ENCODE measurements at regions not wholly inside any gene's neighbourhood (a gene's known extent, or its start where the extent isn't known, plus 50 kb on each side); places are given as distances from the start of the nearest gene placed in this dataset.

GRCh38 chr1:5273280-5274003 lies 619.0 kb downstream of the AJAP1 start:
- TF ChIP-seq JUND (IDR thresholded peaks at IDR 0.05) (no peak), ATF3 (IDR thresholded peaks at IDR 0.05) (no peak), HNF4A (conservative IDR thresholded peaks at IDR 0.05) (no peak), EGR1 (IDR thresholded peaks at IDR 0.05; ENCODE audit: low read depth in 2 of 2) (no peak)
- TF ChIP-seq, protein P1, sequence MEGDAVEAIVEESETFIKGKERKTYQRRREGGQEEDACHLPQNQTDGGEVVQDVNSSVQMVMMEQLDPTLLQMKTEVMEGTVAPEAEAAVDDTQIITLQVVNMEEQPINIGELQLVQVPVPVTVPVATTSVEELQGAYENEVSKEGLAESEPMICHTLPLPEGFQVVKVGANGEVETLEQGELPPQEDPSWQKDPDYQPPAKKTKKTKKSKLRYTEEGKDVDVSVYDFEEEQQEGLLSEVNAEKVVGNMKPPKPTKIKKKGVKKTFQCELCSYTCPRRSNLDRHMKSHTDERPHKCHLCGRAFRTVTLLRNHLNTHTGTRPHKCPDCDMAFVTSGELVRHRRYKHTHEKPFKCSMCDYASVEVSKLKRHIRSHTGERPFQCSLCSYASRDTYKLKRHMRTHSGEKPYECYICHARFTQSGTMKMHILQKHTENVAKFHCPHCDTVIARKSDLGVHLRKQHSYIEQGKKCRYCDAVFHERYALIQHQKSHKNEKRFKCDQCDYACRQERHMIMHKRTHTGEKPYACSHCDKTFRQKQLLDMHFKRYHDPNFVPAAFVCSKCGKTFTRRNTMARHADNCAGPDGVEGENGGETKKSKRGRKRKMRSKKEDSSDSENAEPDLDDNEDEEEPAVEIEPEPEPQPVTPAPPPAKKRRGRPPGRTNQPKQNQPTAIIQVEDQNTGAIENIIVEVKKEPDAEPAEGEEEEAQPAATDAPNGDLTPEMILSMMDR (IDR thresholded peaks at IDR 0.05; ENCODE audit: low read depth, low read length, missing input control): no peak
- TF ChIP-seq, protein P2, sequence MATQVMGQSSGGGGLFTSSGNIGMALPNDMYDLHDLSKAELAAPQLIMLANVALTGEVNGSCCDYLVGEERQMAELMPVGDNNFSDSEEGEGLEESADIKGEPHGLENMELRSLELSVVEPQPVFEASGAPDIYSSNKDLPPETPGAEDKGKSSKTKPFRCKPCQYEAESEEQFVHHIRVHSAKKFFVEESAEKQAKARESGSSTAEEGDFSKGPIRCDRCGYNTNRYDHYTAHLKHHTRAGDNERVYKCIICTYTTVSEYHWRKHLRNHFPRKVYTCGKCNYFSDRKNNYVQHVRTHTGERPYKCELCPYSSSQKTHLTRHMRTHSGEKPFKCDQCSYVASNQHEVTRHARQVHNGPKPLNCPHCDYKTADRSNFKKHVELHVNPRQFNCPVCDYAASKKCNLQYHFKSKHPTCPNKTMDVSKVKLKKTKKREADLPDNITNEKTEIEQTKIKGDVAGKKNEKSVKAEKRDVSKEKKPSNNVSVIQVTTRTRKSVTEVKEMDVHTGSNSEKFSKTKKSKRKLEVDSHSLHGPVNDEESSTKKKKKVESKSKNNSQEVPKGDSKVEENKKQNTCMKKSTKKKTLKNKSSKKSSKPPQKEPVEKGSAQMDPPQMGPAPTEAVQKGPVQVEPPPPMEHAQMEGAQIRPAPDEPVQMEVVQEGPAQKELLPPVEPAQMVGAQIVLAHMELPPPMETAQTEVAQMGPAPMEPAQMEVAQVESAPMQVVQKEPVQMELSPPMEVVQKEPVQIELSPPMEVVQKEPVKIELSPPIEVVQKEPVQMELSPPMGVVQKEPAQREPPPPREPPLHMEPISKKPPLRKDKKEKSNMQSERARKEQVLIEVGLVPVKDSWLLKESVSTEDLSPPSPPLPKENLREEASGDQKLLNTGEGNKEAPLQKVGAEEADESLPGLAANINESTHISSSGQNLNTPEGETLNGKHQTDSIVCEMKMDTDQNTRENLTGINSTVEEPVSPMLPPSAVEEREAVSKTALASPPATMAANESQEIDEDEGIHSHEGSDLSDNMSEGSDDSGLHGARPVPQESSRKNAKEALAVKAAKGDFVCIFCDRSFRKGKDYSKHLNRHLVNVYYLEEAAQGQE (IDR thresholded peaks at IDR 0.05): no peak
- TF ChIP-seq, protein P3, sequence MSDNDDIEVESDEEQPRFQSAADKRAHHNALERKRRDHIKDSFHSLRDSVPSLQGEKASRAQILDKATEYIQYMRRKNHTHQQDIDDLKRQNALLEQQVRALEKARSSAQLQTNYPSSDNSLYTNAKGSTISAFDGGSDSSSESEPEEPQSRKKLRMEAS (IDR thresholded peaks at IDR 0.05): no peak
- Histone ChIP-seq H3K4me1 (ENCODE audit: control insufficient read depth in 4 of 4, insufficient read depth in 4 of 4, low read length in 3 of 4) (no peaks in the 10 kb centered on the region), H3K9ac (ENCODE audit: low read depth in 1 of 2, low read length in 2 of 2) (no peak overlapping the region), H3K4me3 (ENCODE audit: low read depth in 1 of 3, low read length in 3 of 3) (no peak overlapping the region), H3K27me3 (ENCODE audit: control insufficient read depth in 4 of 4, insufficient read depth in 4 of 4, low read length in 3 of 4) (no peaks in the 10 kb centered on the region), H3K27ac (ENCODE audit: low read depth in 1 of 2, low read length in 2 of 2) (no peak overlapping the region), H3K9me3 (ENCODE audit: control insufficient read depth in 4 of 4, low read length in 3 of 4) (peaks cover 0 to 3% (median 0%) of the 10 kb centered on the region in 4 donors), H3K36me3 (ENCODE audit: control insufficient read depth in 4 of 4, insufficient read depth in 3 of 4, low read depth in 1 of 4, low read length in 3 of 4) (no peaks in the 10 kb centered on the region)
- DNase-seq (ENCODE audit: low spot score): no peak
- 52% methylated on average over 3 of the region's 3 CpGs for WGBS

DNA sequence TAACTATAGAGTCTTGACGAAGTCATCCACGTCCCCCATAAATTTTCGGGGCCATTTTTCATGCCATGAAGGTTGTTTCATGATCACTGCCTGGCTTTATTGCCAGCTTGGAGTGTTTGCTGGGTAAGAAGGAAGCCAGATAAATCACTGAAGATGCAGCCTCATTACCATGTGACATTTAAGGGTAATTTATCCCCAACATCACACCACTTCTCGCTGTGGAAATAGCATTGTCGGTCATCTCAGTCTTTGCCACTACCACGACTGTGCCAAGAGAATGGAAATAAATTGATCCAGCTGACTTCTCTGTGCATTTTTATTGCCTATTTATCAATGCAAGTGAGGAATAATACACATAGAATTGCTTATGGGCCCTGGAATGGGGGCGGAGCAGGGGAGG lies 617.9 kb downstream of the AJAP1 start:
- H3K27me3 ChIP-seq (ENCODE audit: control insufficient read depth in 4 of 4, insufficient read depth in 4 of 4, low read length in 3 of 4): no peaks in the 10 kb centered on the region
- no peak overlapping the region for H3K9ac ChIP-seq (ENCODE audit: low read depth in 1 of 2, low read length in 2 of 2)
- H3K36me3 ChIP-seq (ENCODE audit: control insufficient read depth in 4 of 4, insufficient read depth in 3 of 4, low read depth in 1 of 4, low read length in 3 of 4): no peaks in the 10 kb centered on the region
- peaks cover 0 to 3% (median 0%) of the 10 kb centered on the region in 4 donors for H3K9me3 ChIP-seq (ENCODE audit: control insufficient read depth in 4 of 4, low read length in 3 of 4)
- H3K4me3 ChIP-seq (ENCODE audit: low read depth in 1 of 3, low read length in 3 of 3): no peak overlapping the region
- DNase-seq (ENCODE audit: low spot score): no peak
- TF ChIP-seq GABPA (IDR thresholded peaks at IDR 0.05 in 1 of 2, conservative IDR thresholded peaks at IDR 0.05 in 1 of 2): no peak
- TF ChIP-seq, protein P4, sequence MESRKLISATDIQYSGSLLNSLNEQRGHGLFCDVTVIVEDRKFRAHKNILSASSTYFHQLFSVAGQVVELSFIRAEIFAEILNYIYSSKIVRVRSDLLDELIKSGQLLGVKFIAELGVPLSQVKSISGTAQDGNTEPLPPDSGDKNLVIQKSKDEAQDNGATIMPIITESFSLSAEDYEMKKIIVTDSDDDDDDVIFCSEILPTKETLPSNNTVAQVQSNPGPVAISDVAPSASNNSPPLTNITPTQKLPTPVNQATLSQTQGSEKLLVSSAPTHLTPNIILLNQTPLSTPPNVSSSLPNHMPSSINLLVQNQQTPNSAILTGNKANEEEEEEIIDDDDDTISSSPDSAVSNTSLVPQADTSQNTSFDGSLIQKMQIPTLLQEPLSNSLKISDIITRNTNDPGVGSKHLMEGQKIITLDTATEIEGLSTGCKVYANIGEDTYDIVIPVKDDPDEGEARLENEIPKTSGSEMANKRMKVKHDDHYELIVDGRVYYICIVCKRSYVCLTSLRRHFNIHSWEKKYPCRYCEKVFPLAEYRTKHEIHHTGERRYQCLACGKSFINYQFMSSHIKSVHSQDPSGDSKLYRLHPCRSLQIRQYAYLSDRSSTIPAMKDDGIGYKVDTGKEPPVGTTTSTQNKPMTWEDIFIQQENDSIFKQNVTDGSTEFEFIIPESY (IDR thresholded peaks at IDR 0.05): no peak
- TF ChIP-seq YY1 (IDR thresholded peaks at IDR 0.05): no peak
- TF ChIP-seq, protein P1 (IDR thresholded peaks at IDR 0.05; ENCODE audit: low read depth, low read length, missing input control): no peak
- no peak for TF ChIP-seq FOXA2 (IDR thresholded peaks at IDR 0.05)
- TF ChIP-seq, protein P2 (IDR thresholded peaks at IDR 0.05): no peak
- no peak for TF ChIP-seq RXRA (IDR thresholded peaks at IDR 0.05)
- no peak for TF ChIP-seq RAD21 (IDR thresholded peaks at IDR 0.05)
- no peak for TF ChIP-seq EGR1 (IDR thresholded peaks at IDR 0.05; ENCODE audit: low read depth in 2 of 2)
- TF ChIP-seq JUND (IDR thresholded peaks at IDR 0.05): no peak
- no peak for TF ChIP-seq HNF4G (IDR thresholded peaks at IDR 0.05)
- TF ChIP-seq SP1 (IDR thresholded peaks at IDR 0.05): no peak
- TF ChIP-seq NR2F2 (IDR thresholded peaks at IDR 0.05): no peak
- TF ChIP-seq ATF3 (IDR thresholded peaks at IDR 0.05): no peak
- WGBS: 83% methylated on average over 7 of the region's 7 CpGs
- no peaks in the 10 kb centered on the region for H3K4me1 ChIP-seq (ENCODE audit: control insufficient read depth in 4 of 4, insufficient read depth in 4 of 4, low read length in 3 of 4)
- H3K27ac ChIP-seq (ENCODE audit: low read depth in 1 of 2, low read length in 2 of 2): no peak overlapping the region
